ENCODE measurements at regions not wholly inside any gene's neighbourhood (a gene's known extent, or its start where the extent isn't known, plus 50 kb on each side); places are given as distances from the start of the nearest gene placed in this dataset.
A peak's percentile ranks its signal among the peaks of the same experiment; 100 is the strongest.

DNA sequence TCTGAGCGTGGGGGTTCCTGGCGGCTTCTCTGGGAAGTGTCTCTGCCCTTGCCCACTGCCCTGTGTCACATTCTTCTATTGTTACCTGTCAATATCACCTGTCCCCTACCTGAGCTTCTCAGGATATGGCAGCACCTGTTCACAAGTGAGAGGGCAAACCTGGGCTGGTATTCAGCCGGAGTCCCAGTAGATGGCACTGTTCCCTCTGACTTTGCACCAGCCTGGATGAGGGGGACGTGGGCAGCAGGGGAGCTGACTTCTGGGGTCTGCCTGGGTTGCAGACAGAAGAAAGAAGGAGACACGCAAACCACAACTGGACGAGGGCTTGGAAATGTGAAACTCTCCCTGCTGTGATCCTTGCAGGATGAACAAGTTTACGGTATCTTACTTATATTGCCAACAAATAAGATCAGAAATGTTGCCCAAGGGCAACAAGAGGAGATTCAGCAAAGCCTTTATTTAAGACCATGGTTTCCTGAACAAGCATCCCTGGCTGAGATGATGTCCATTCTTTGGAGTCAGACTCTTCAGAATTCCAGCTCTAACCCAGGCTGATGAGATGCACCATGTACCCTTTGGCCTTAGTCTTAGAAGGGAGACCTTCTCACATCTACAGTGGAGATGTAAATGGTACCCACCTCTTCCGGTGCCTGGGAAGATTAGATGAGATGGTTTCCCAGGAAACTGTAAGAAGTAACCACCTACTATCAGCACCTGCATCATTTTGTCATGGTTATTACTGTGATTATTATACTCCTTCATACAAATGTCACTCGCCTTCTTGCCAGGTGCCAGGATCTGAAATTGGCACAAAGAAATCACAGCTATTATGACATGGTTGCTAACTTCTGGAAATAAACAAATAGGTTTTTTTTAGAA is 400.0 kb upstream of the CDH4 start:
- H3K4me1 Mint-ChIP-seq: no peaks in the 10 kb centered on the region
- peak; percentile 56 for DNase-seq
- H3K36me3 Mint-ChIP-seq (ENCODE audit: low read depth): no peaks in the 10 kb centered on the region
- peaks cover 49% of the 10 kb centered on the region for H3K27me3 Mint-ChIP-seq (ENCODE audit: low read depth, poor library complexity)
- TF ChIP-seq, protein P1, sequence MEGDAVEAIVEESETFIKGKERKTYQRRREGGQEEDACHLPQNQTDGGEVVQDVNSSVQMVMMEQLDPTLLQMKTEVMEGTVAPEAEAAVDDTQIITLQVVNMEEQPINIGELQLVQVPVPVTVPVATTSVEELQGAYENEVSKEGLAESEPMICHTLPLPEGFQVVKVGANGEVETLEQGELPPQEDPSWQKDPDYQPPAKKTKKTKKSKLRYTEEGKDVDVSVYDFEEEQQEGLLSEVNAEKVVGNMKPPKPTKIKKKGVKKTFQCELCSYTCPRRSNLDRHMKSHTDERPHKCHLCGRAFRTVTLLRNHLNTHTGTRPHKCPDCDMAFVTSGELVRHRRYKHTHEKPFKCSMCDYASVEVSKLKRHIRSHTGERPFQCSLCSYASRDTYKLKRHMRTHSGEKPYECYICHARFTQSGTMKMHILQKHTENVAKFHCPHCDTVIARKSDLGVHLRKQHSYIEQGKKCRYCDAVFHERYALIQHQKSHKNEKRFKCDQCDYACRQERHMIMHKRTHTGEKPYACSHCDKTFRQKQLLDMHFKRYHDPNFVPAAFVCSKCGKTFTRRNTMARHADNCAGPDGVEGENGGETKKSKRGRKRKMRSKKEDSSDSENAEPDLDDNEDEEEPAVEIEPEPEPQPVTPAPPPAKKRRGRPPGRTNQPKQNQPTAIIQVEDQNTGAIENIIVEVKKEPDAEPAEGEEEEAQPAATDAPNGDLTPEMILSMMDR (IDR thresholded peaks at IDR 0.05): peak; percentile 65
- H3K4me3 Mint-ChIP-seq: no peak overlapping the region
- H3K27ac Mint-ChIP-seq: no peak overlapping the region
- H3K9me3 Mint-ChIP-seq: peaks cover 9% of the 10 kb centered on the region

DNA sequence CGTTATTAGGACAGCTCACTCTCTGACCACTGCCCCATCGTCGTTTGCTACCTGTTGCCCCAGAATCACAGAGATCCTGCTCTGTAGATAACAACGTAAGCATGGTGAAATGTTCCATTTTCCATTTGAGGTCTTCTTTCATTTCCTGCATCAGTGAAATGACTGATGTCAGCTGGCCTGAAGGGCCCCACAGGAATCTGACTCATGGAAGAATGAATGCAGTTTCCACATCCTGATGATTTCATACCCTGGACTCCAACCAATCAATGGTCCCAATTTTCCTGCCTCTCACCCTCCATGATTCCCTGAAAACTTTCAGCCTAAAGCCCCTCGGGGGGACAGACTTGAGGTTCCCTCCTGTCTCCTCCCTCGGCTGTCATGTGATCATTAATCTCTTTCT is 394.4 kb upstream of the CDH4 start:
- Mint-ChIP-seq H3K27me3 (ENCODE audit: low read depth, poor library complexity) (peaks cover 22% of the 10 kb centered on the region), H3K9me3 (peaks cover 9% of the 10 kb centered on the region), H3K4me1 (no peaks in the 10 kb centered on the region), H3K4me3 (no peak overlapping the region), H3K36me3 (ENCODE audit: low read depth) (no peaks in the 10 kb centered on the region), H3K27ac (no peak overlapping the region)
- no peak for DNase-seq
- TF ChIP-seq, protein P1 (IDR thresholded peaks at IDR 0.05): no peak

DNA sequence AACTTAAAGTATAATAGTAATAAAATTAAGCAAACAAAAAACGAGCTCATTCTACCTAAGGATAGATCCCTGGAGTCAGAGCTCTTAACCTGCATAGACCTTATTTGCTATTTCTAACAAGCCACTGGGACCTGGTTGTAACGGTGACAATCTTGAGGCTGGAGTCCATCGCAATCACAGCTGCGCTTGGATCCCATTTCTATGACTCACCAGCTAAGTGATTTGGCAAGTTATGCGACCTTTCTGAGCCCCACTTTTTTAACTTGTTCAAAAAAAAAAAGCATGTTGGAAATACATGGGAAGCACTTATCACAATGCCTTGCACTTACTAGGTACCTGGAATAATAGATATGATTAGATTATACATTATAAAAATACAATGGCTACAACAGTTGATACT is 389.5 kb upstream of the CDH4 start:
- no peaks in the 10 kb centered on the region for H3K4me1 Mint-ChIP-seq
- no peak overlapping the region for H3K4me3 Mint-ChIP-seq
- H3K9me3 Mint-ChIP-seq: no peaks in the 10 kb centered on the region

DNA sequence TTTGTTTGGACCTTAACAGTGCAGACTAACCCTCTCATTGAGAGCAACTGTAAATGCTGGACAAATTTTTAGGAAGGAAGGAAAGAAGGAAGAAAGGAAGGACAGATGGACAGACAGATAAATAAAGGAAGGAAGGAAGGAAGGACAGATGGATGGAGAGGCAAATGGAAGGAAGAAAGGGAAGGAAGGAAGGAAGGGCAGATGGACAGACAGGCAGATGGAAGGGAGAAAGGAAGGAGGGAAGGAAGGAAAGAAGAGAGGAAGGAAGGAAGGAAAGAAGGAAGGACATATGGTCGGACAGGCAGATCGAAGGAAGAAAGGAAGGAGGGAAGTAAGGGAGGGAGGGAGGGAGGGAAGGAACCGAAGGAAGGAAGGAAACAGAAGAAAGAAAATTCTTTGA is 388.5 kb upstream of the CDH4 start:
- Mint-ChIP-seq H3K27me3 (ENCODE audit: low read depth, poor library complexity) (peaks cover 42% of the 10 kb centered on the region), H3K4me3 (no peak overlapping the region), H3K4me1 (no peaks in the 10 kb centered on the region), H3K36me3 (ENCODE audit: low read depth) (no peaks in the 10 kb centered on the region), H3K9me3 (no peaks in the 10 kb centered on the region), H3K27ac (no peak overlapping the region)
- no peak for DNase-seq
- TF ChIP-seq, protein P1 (IDR thresholded peaks at IDR 0.05): no peak

More for the DNA sequence above, 389.5 kb upstream of the CDH4 start:
- TF ChIP-seq, protein P1 (IDR thresholded peaks at IDR 0.05): no peak
- H3K27me3 Mint-ChIP-seq (ENCODE audit: low read depth, poor library complexity): peaks cover 35% of the 10 kb centered on the region
- no peak for DNase-seq
- no peaks in the 10 kb centered on the region for H3K36me3 Mint-ChIP-seq (ENCODE audit: low read depth)
- no peak overlapping the region for H3K27ac Mint-ChIP-seq

DNA sequence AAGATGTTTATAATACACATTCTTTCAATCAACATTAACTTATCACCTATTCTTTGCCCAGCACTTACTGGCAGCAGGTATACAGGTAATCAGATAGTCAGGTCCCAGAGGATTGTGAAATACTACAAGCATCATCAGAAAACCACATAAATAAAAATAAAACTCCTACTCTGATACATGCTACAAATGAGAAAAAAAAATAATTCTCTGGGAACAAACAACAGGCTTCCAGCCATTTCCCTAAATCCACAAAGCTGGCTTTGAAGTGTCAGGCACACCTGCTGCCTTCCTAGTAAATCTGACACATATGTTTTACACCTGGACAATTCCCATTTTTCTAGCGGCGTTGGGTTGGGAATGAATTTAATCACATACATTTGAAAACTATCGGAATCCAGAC is 384.5 kb upstream of the CDH4 start:
- Mint-ChIP-seq H3K9me3 (no peaks in the 10 kb centered on the region), H3K27ac (no peak overlapping the region), H3K27me3 (ENCODE audit: low read depth, poor library complexity) (peaks cover 48% of the 10 kb centered on the region), H3K36me3 (ENCODE audit: low read depth) (no peaks in the 10 kb centered on the region), H3K4me3 (no peak overlapping the region), H3K4me1 (peaks cover 5% of the 10 kb centered on the region)
- DNase-seq: no peak
- TF ChIP-seq, protein P1 (IDR thresholded peaks at IDR 0.05): no peak
